GM12892 (cell line): ENCODE measurements at regions not wholly inside any gene's neighbourhood (a gene's known extent, or its start where the extent isn't known, plus 50 kb on each side); places are given as distances from the start of the nearest gene placed in this dataset.

ENCODE experiments used
- POLR2A ChIP-seq: IDR thresholded peaks from 2 replicates; pipeline ENCODE4 v1.6.1; 2011; ENCODE audit warnings: low read depth, low read length, control low read depth
- POLR2AphosphoS5 ChIP-seq: IDR thresholded peaks from 2 replicates; pipeline ENCODE4 v1.6.1; 2011; ENCODE audit warnings: low read depth, low read length, control low read depth
- TAF1 ChIP-seq: IDR thresholded peaks from 2 replicates; pipeline ENCODE4 v1.6.1; 2011; ENCODE audit warnings: low read depth, mild to moderate bottlenecking, control low read depth, low read length, borderline replicate concordance

DNA sequence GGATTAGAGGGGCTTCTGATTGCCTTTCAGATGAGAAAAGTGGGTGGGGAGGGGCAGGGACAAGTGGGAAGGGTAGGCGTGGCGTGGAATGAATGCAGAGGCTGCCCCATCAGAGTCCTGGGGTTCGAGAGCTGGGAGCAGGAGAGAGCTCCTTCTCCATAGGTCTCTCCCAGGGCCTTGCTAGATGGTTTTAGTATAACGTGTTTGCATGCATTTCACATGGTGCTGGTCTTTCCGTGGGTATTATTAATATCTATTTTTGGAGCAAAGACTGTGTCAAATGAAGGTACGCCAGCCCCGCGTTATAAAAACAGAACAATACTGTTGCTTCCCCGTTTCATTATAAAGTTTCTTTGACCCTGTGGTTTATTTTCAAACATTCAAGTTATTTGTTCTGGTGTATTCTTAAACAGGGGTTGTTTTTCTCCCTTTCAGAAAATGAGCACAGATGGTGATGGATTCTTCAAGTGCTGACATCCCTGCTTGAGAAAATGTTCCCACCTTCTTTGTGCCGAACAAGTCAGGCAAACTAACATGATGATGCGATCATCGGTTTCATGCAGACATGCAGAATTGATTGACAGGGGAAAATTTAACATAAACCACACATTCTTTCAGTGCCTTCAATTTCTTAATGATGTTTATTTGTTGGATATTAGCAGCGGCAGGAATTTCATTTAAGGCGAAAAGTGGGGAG lies 62.1 kb upstream of the ZNF536 start:
- no peak for TF ChIP-seq TAF1
- TF ChIP-seq POLR2AphosphoS5, result no peak
- no peak for TF ChIP-seq POLR2A
